Mesothelial cell of epicardium (in vitro differentiated cells): ENCODE measurements at regions not wholly inside any gene's neighbourhood (a gene's known extent, or its start where the extent isn't known, plus 50 kb on each side); places are given as distances from the start of the nearest gene placed in this dataset.
"Not testable (repeated sequence)": the region's sequence is repeated elsewhere in the genome, so short reads cannot be mapped to it uniquely, and the experiment has no call there.

ENCODE experiments used
- DNase-seq, 2 experiments: peaks; one replicate each; pipeline ENCODE4 v3.0.0; 2021; ENCODE audit warnings: low spot score in 2 of 2; ENCODE audit not compliant: unreplicated experiment in 2 of 2
- H3K27ac Mint-ChIP-seq: 2 replicates; pipeline ENCODE4 v1.8.0; 2021; ENCODE audit warnings: mixed read lengths
- H3K27me3 Mint-ChIP-seq: 2 replicates; pipeline ENCODE4 v1.8.0; 2021; ENCODE audit warnings: low read depth, mixed read lengths
- H3K36me3 Mint-ChIP-seq: 2 replicates; pipeline ENCODE4 v1.8.0; 2021; ENCODE audit warnings: mixed read lengths
- H3K4me1 Mint-ChIP-seq: 2 replicates; pipeline ENCODE4 v1.8.0; 2021; ENCODE audit warnings: mixed read lengths
- H3K4me3 Mint-ChIP-seq: 2 replicates; pipeline ENCODE4 v1.8.0; 2021; ENCODE audit warnings: mild to moderate bottlenecking, moderate library complexity, mixed read lengths
- H3K9me3 Mint-ChIP-seq: 2 replicates; pipeline ENCODE4 v1.8.0; 2021; ENCODE audit warnings: mixed read lengths
- CTCF ChIP-seq: fragments of 200-600 bp; sonication (generic); IDR thresholded peaks from one replicate; pipeline ENCODE4 v1.5.0; 2021; ENCODE audit warnings: antibody characterized with exemption; ENCODE audit not compliant: unreplicated experiment

DNA sequence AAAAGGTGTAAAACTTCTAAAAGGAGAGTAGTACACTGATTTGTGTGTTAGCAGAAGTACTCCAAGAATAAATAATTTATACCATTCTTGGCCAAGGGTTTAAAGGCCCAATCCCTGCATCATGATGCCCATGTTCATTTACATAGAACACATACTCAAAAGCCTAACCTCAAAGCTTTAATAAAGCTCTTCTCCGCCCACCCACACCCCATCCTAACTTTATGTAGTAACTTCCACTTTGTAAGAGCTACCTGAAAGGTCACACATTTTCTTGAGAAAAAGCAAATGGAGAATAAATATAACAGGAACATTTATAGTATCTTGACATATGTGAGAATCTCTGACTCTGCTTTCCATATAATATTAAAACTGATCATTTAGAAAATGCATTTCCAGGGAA, 148.8 kb upstream of the FREM1 start:
- Mint-ChIP-seq H3K9me3 (peaks cover 11% of the 10 kb centered on the region), H3K4me1 (peaks cover 2% of the 10 kb centered on the region), H3K27ac (no peak overlapping the region), H3K4me3 (no peak overlapping the region), H3K36me3 (no peaks in the 10 kb centered on the region), H3K27me3 (no peaks in the 10 kb centered on the region)
- no peak for DNase-seq
- TF ChIP-seq CTCF: no peak

- no peak for DNase-seq
- H3K36me3 Mint-ChIP-seq: no peaks in the 10 kb centered on the region
- no peak overlapping the region for H3K4me3 Mint-ChIP-seq
- H3K27ac Mint-ChIP-seq: no peak overlapping the region
- H3K9me3 Mint-ChIP-seq: peaks cover 16% of the 10 kb centered on the region
- peaks cover 2% of the 10 kb centered on the region for H3K4me1 Mint-ChIP-seq
- H3K27me3 Mint-ChIP-seq: no peaks in the 10 kb centered on the region
- no peak for TF ChIP-seq CTCF
These were observed 148.0 kb upstream of the FREM1 start for GRCh38 chr9:15058236-15058635.

GRCh38 chr9:15055284-15055683, 145.1 kb upstream of the FREM1 start:
- H3K9me3 Mint-ChIP-seq: peaks cover 35% of the 10 kb centered on the region
- not testable (repeated sequence) for H3K4me1 Mint-ChIP-seq, H3K27me3 Mint-ChIP-seq, H3K4me3 Mint-ChIP-seq, DNase-seq, H3K36me3 Mint-ChIP-seq, H3K27ac Mint-ChIP-seq

- DNase-seq: no peak
- Mint-ChIP-seq H3K27me3 (no peaks in the 10 kb centered on the region), H3K4me3 (no peak overlapping the region), H3K9me3 (peaks cover 22% of the 10 kb centered on the region), H3K4me1 (no peaks in the 10 kb centered on the region), H3K27ac (no peak overlapping the region), H3K36me3 (peaks cover 2% of the 10 kb centered on the region)
- TF ChIP-seq CTCF: no peak
These were observed 138.5 kb upstream of the FREM1 start for GRCh38 chr9:15048772-15049171.

DNA sequence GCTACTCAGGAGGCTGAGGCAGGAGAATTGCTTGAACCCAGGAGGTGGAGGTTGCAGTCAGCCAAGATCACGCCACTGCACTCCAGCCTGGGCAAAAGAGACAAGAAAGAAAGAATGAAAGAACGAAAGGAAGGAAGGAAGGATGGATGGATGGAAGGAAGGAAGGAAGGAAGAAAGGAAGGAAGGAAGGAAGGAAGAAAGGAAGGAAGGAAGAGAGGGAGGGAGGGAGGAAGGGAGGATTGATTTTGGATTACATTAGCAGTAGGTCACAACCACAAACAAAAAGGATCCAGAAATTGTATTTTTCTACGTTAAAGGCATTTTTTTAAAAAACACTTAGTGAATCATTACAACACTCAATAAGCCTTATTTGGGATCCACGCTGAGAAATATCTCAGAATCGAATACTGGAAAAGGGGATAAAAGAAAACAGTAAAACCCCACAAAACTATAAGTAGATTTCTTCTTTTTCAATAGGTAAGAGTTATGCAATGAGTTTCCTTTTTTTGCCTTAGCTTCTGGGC, 136.9 kb upstream of the FREM1 start:
- no peaks in the 10 kb centered on the region for H3K4me1 Mint-ChIP-seq
- no peak overlapping the region for H3K27ac Mint-ChIP-seq
- no peaks in the 10 kb centered on the region for H3K27me3 Mint-ChIP-seq
- TF ChIP-seq CTCF: no peak
- H3K36me3 Mint-ChIP-seq: peaks cover 2% of the 10 kb centered on the region
- DNase-seq: no peak
- H3K9me3 Mint-ChIP-seq: peaks cover 8% of the 10 kb centered on the region
- no peak overlapping the region for H3K4me3 Mint-ChIP-seq

DNA sequence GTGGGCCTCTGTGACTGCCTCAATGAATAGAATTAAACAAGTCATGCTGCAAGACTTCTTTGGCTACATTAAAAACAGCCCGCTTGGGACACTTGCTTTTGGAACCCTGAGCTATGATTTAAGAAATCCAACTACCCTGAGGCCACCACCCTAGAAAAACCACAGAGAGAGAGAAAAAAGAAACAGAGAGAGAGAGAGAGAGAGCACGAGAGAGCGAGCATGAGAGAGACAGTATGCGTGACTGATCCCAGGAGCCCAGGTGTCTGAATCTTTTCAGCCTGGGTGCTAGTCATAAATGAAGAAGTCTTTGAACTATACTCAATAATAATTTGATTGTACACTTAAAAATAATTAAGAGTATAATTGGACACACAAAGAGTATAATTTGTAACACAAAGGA, 123.1 kb upstream of the FREM1 start:
- H3K27me3 Mint-ChIP-seq: no peaks in the 10 kb centered on the region
- peaks cover 15% of the 10 kb centered on the region for H3K9me3 Mint-ChIP-seq
- TF ChIP-seq CTCF: no peak
- no peak overlapping the region for H3K27ac Mint-ChIP-seq
- H3K36me3 Mint-ChIP-seq: no peaks in the 10 kb centered on the region
- no peaks in the 10 kb centered on the region for H3K4me1 Mint-ChIP-seq
- no peak overlapping the region for H3K4me3 Mint-ChIP-seq
- DNase-seq: no peak
